HepG2 (cell line): ENCODE measurements at regions not wholly inside any gene's neighbourhood (a gene's known extent, or its start where the extent isn't known, plus 50 kb on each side); places are given as distances from the start of the nearest gene placed in this dataset.

Source experiments
- ARHGAP35 ChIP-seq: sonication (generic); formaldehyde crosslinking; IDR thresholded peaks from 2 replicates; pipeline ENCODE4 v1.9.0; 2022; ENCODE audit warnings: mild to moderate bottlenecking, inconsistent platforms, moderate library complexity, missing genetic modification reagents, borderline replicate concordance
- CEBPB ChIP-seq: IDR thresholded peaks from 2 replicates; pipeline ENCODE4 v1.6.1; 2011; ENCODE audit warnings: low read depth, low read length, improper control_type of control experiment, borderline replicate concordance
- ELF1 ChIP-seq: sonication (generic); formaldehyde crosslinking; IDR thresholded peaks from 2 replicates; pipeline ENCODE4 v1.4.0; 2020; ENCODE audit warnings: missing genetic modification reagents
- NAIF1 ChIP-seq: sonication (generic); formaldehyde crosslinking; IDR thresholded peaks from 2 replicates; pipeline ENCODE4 v1.5.0; 2020; ENCODE audit warnings: mild to moderate bottlenecking, missing genetic modification reagents, borderline replicate concordance
- NCOR1 ChIP-seq: fragments of 200-600 bp; sonication (generic); IDR thresholded peaks from 2 replicates; pipeline ENCODE4 v1.7.0; 2017; ENCODE audit warnings: antibody characterized with exemption, low read length, borderline replicate concordance
- POLR2A ChIP-seq, 2 experiments: IDR thresholded peaks; 2 replicates each; pipeline ENCODE4 v1.6.1; 2011; ENCODE audit warnings: low read depth in 2 of 2, low read length in 2 of 2, mild to moderate bottlenecking in 1 of 2, moderate library complexity in 1 of 2; ENCODE audit not compliant: insufficient read depth in 1 of 2
- RAD21 ChIP-seq: fragments of 450-650 bp; formaldehyde crosslinking; IDR thresholded peaks from 2 replicates; pipeline ENCODE4 v1.5.0; 2020; ENCODE audit warnings: mild to moderate bottlenecking
- SIN3A ChIP-seq: IDR thresholded peaks from 2 replicates; pipeline ENCODE4 v1.6.1; 2011; ENCODE audit warnings: low read depth, mild to moderate bottlenecking, control low read depth, low read length, borderline replicate concordance
- THYN1 ChIP-seq: sonication (generic); formaldehyde crosslinking; IDR thresholded peaks from 2 replicates; pipeline ENCODE4 v1.8.1; 2023; ENCODE audit warnings: low read depth, mild to moderate bottlenecking, moderate library complexity, missing genetic modification reagents, borderline replicate concordance
- ZFP37 ChIP-seq: sonication (generic); formaldehyde crosslinking; IDR thresholded peaks from 2 replicates; pipeline ENCODE4 v1.4.0; 2020; ENCODE audit warnings: missing genetic modification reagents, borderline replicate concordance
- ZNF777 ChIP-seq: sonication (generic); formaldehyde crosslinking; IDR thresholded peaks from 2 replicates; pipeline ENCODE4 v1.4.0; 2020; ENCODE audit warnings: missing genetic modification reagents
- TF ChIP-seq, protein P1 (sequence below): sonication (generic); formaldehyde crosslinking; IDR thresholded peaks from 2 replicates; pipeline ENCODE4 v1.5.0; 2020; ENCODE audit warnings: mild to moderate bottlenecking, missing genetic modification reagents, moderate library complexity

- TF ChIP-seq, protein P1, sequence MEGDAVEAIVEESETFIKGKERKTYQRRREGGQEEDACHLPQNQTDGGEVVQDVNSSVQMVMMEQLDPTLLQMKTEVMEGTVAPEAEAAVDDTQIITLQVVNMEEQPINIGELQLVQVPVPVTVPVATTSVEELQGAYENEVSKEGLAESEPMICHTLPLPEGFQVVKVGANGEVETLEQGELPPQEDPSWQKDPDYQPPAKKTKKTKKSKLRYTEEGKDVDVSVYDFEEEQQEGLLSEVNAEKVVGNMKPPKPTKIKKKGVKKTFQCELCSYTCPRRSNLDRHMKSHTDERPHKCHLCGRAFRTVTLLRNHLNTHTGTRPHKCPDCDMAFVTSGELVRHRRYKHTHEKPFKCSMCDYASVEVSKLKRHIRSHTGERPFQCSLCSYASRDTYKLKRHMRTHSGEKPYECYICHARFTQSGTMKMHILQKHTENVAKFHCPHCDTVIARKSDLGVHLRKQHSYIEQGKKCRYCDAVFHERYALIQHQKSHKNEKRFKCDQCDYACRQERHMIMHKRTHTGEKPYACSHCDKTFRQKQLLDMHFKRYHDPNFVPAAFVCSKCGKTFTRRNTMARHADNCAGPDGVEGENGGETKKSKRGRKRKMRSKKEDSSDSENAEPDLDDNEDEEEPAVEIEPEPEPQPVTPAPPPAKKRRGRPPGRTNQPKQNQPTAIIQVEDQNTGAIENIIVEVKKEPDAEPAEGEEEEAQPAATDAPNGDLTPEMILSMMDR, result no peak
- TF ChIP-seq NCOR1 (no peak), NAIF1 (CRISPR knock-in tag) (no peak), ZNF777 (no peak), ZFP37 (no peak), POLR2A (IDR thresholded peaks at IDR 0.05; ENCODE audit: insufficient read depth in 1 of 2, low read depth in 2 of 2, low read length in 2 of 2) (no peak), CEBPB (no peak), ELF1 (CRISPR knock-in tag) (no peak), RAD21 (no peak), THYN1 (CRISPR knock-in tag) (no peak), SIN3A (no peak), ARHGAP35 (CRISPR knock-in tag) (no peak)
Observed at GRCh38 chr2:184114439-184114838, 483.9 kb upstream of the ZNF804A start.
